GM12878 (cell line): ENCODE measurements at regions not wholly inside any gene's neighbourhood (a gene's known extent, or its start where the extent isn't known, plus 50 kb on each side); places are given as distances from the start of the nearest gene placed in this dataset.

ENCODE experiments used
- ATAC-seq: fragments of 200-7000 bp; cut with Tn5 transposase; 3 replicates; pipeline ENCODE4 v1.9.1; 2020; ENCODE audit warnings: mild to moderate bottlenecking, moderate library complexity
- BruUV-seq: library from RNA; stranded (reverse); fragments of 400-500 nt; replicated peaks from 2 replicates; lab custom pipeline; 2021; lab: Mats Ljungman, UMichigan
- CTCF ChIA-PET: fragments of 300-600 bp; sonication (Branson Sonifier 250); formaldehyde crosslinking; extraction: SDS; loops from one replicate; lab custom pipeline; 2021; ENCODE audit warnings: inconsistent platforms; lab: Yijun Ruan, JAX
- POLR2A ChIA-PET: fragments of 350-600 bp; formaldehyde crosslinking; extraction: SDS; loops from one replicate; lab custom pipeline; 2021; ENCODE audit warnings: inconsistent platforms; lab: Charles Lee
- RAD21 ChIA-PET: fragments of 300-600 bp; sonication (Branson Sonifier 250); formaldehyde crosslinking; loops from one replicate; lab custom pipeline; 2023; ENCODE audit warnings: antibody characterized with exemption; ENCODE audit not compliant: unreplicated experiment; lab: Charles Lee
- SMC1A ChIA-PET: fragments of 300-600 bp; sonication (Branson Sonifier 250); formaldehyde crosslinking; loops from one replicate; lab custom pipeline; 2023; ENCODE audit not compliant: unreplicated experiment, uncharacterized antibody; lab: Charles Lee
- DNase-seq: peaks from one replicate; pipeline ENCODE4 v3.0.0-alpha.2; 2011; ENCODE audit warnings: low read depth, low spot score
- FAIRE-seq: peaks from 3 replicates; lab custom pipeline; 2011; peaks lifted over from hg19 to GRCh38; lab: Jason Lieb, UNC
- H2AFZ ChIP-seq: 2 replicates; pipeline ENCODE4 v1.6.0; 2011; ENCODE audit warnings: low read depth, low read length, control low read depth; ENCODE audit not compliant: control insufficient read depth
- H3K27ac ChIP-seq: 2 replicates; pipeline ENCODE4 v1.5.1; 2011; ENCODE audit warnings: control low read depth; ENCODE audit not compliant: control insufficient read depth, insufficient read depth
- H3K27me3 ChIP-seq, 2 experiments: replicated peaks in 1 of 2; 2 replicates each; pipeline versions ENCODE4 v1.6.0 to v1.6.1; 2011; ENCODE audit warnings: low read length in 1 of 2; ENCODE audit not compliant: control insufficient read depth in 2 of 2, insufficient read depth in 2 of 2
- H3K36me3 ChIP-seq, 2 experiments: 2 replicates each; pipeline ENCODE4 v1.5.1; 2011; ENCODE audit warnings: low read length in 1 of 2; ENCODE audit not compliant: control insufficient read depth in 2 of 2, insufficient read depth in 2 of 2
- H3K4me1 ChIP-seq: 2 replicates; pipeline ENCODE4 v1.6.1; 2011; ENCODE audit warnings: mild to moderate bottlenecking, low read length, moderate library complexity, mixed read lengths; ENCODE audit not compliant: control insufficient read depth, insufficient read depth
- H3K4me2 ChIP-seq: 2 replicates; pipeline ENCODE4 v1.6.0; 2011; ENCODE audit warnings: control low read depth; ENCODE audit not compliant: control insufficient read depth, insufficient read depth
- H3K4me3 ChIP-seq: fragments of 200-600 bp; sonication (generic); 2 replicates; pipeline ENCODE4 v1.5.1; 2016
- H3K79me2 ChIP-seq: 2 replicates; pipeline ENCODE4 v1.6.0; 2011; ENCODE audit warnings: low read length; ENCODE audit not compliant: control insufficient read depth, insufficient read depth
- H3K9ac ChIP-seq: 2 replicates; pipeline ENCODE4 v1.8.0; 2011; ENCODE audit warnings: low read length, control low read depth, mixed read lengths; ENCODE audit not compliant: control insufficient read depth, insufficient read depth
- H3K9me3 ChIP-seq: replicated peaks from 3 replicates; pipeline ENCODE4 v1.5.1; 2011; ENCODE audit warnings: mild to moderate bottlenecking, low read length; ENCODE audit not compliant: control insufficient read depth, insufficient read depth
- H4K20me1 ChIP-seq: 2 replicates; pipeline ENCODE4 v1.6.0; 2011; ENCODE audit not compliant: control insufficient read depth, insufficient read depth
- BMI1 ChIP-seq: fragments of 450-650 bp; IDR thresholded peaks from 2 replicates; pipeline ENCODE4 v1.6.1; 2016; ENCODE audit warnings: mild to moderate bottlenecking, moderate library complexity, borderline replicate concordance
- CBFB ChIP-seq: IDR thresholded peaks from 2 replicates; pipeline ENCODE4 v1.6.1; 2016; ENCODE audit warnings: antibody characterized with exemption, low read depth
- HDGF ChIP-seq: fragments of 450-650 bp; IDR thresholded peaks from 2 replicates; pipeline ENCODE4 v1.6.1; 2016; ENCODE audit warnings: antibody characterized with exemption
- JUND ChIP-seq: IDR thresholded peaks from 2 replicates; pipeline ENCODE4 v1.6.1; 2012; ENCODE audit warnings: low read depth, mild to moderate bottlenecking, low read length, improper control_type of control experiment, moderate library complexity
- POLR2A ChIP-seq: IDR thresholded peaks from 2 replicates; pipeline ENCODE4 v1.6.1; 2011; ENCODE audit warnings: low read depth, mild to moderate bottlenecking, low read length
- TARDBP ChIP-seq: IDR thresholded peaks from 2 replicates; pipeline ENCODE4 v1.6.1; 2016; ENCODE audit warnings: borderline replicate concordance
- TBL1XR1 ChIP-seq: IDR thresholded peaks from 2 replicates; pipeline ENCODE4 v1.6.1; 2012; ENCODE audit warnings: low read depth, low read length, improper control_type of control experiment
- TCF12 ChIP-seq: IDR thresholded peaks from 2 replicates; pipeline ENCODE4 v1.6.1; 2011; ENCODE audit warnings: low read depth, mild to moderate bottlenecking, low read length
- ZNF622 ChIP-seq: fragments of 450-650 bp; IDR thresholded peaks from 2 replicates; pipeline ENCODE4 v1.6.1; 2017; ENCODE audit warnings: mild to moderate bottlenecking, inconsistent platforms
- WGBS: methylation state at CpG from one replicate; pipeline ENCODE4 v1.1.6; 2016; ENCODE audit warnings: low lambda C conversion rate; ENCODE audit not compliant: insufficient replicate concordance, insufficient coverage; ENCODE audit errors: missing lambda C conversion rate; 5-methylcytosine and 5-hydroxymethylcytosine counted together
- in situ Hi-C: fragments of 300-500 bp; cut with MboI; formaldehyde crosslinking; loops from 9 replicates; pipeline ENCODE4 v1.14.3; 2018; ENCODE audit warnings: mixed read lengths
- intact Hi-C: fragments of 100-400 bp; cut with micrococcal nuclease; formaldehyde crosslinking; loops from one replicate; pipeline ENCODE4 v1.14.2; 2022; ENCODE audit not compliant: unreplicated experiment
- TF ChIP-seq, protein P1 (sequence below): fragments of 450-650 bp; IDR thresholded peaks from 2 replicates; pipeline ENCODE4 v1.6.1; 2017; ENCODE audit warnings: low read depth, mild to moderate bottlenecking, moderate library complexity

DNA sequence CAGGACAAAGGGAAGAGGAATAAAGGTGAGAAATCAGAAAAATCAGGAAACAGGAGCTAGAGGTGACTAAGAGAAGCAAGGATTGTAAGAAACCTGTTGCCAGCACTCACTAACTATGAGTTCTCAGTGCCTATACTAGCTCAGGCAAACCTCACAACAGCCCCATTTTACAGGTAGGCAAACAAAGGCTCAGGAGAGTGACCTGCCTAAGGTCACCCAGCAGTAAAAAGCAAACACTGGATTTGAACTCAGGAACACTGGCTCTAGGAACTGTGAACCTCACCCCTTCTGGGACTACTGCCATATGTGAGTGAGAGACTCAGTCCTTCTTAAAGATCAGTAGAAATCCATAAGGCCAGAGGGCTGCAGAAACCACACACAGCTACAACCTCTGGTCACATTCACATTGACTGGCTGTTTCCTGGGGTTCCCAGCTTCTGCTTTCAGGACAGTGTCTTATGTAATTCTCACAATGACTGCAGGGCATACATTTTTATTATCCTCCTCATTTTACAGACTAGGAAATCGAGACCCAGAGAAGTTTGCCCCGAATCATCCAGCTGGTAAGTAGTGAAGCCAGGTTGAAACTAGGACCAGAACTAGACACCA, 80.7 kb upstream of the MAFB start:
- Histone ChIP-seq H3K9me3 (no peaks in the 10 kb centered on the region), H3K79me2 (no peaks in the 10 kb centered on the region), H3K36me3 (no peaks in the 10 kb centered on the region), H3K4me2 (no peak overlapping the region), H3K4me1 (no peaks in the 10 kb centered on the region)
- ChIA-PET POLR2A (no interaction called here), RAD21 (no interaction called here), CTCF (interaction anchor here (1.0 to 2.0 kb wide), 2 partner anchors 30 to 193 kb away, joined by 3 to 6 read pairs; no protein-coding TSS in a partner anchor)
- in situ Hi-C loops, result no loop called here
- ATAC-seq (no peak), DNase-seq (no peak)
- no peak for TF ChIP-seq BMI1
- TF ChIP-seq, protein P1, sequence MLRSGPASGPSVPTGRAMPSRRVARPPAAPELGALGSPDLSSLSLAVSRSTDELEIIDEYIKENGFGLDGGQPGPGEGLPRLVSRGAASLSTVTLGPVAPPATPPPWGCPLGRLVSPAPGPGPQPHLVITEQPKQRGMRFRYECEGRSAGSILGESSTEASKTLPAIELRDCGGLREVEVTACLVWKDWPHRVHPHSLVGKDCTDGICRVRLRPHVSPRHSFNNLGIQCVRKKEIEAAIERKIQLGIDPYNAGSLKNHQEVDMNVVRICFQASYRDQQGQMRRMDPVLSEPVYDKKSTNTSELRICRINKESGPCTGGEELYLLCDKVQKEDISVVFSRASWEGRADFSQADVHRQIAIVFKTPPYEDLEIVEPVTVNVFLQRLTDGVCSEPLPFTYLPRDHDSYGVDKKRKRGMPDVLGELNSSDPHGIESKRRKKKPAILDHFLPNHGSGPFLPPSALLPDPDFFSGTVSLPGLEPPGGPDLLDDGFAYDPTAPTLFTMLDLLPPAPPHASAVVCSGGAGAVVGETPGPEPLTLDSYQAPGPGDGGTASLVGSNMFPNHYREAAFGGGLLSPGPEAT, result no peak
- no peak for TF ChIP-seq TARDBP
- no peak for TF ChIP-seq JUND
- no peak for TF ChIP-seq ZNF622
- TF ChIP-seq POLR2A, result no peak
- TF ChIP-seq TBL1XR1, result no peak
- no peak for TF ChIP-seq TCF12
- no peak for TF ChIP-seq CBFB
- TF ChIP-seq HDGF, result no peak
- TF ChIP-seq, all 136 proteins: peak for 0
- BruUV-seq, result no TSS peak
- WGBS, result 8% methylated on average over 2 of the region's 2 CpGs
- no peak overlapping the region for H3K9ac ChIP-seq
- no peak for FAIRE-seq
- SMC1A ChIA-PET, result interaction anchor here (0.6 kb wide), 1 partner anchor 517 kb away, joined by 3 read pairs; no protein-coding TSS in a partner anchor
- H3K4me3 ChIP-seq, result no peak overlapping the region
- no peaks in the 10 kb centered on the region for H4K20me1 ChIP-seq
- H3K27ac ChIP-seq, result no peak overlapping the region
- intact Hi-C loops, result no loop called here
- H2AFZ ChIP-seq, result no peak overlapping the region
- H3K27me3 ChIP-seq, result peaks cover 2 to 7% of the 10 kb centered on the region in 2 experiments; a peak in 2 of 4 replicates
